ENCODE measurements at regions not wholly inside any gene's neighbourhood (a gene's known extent, or its start where the extent isn't known, plus 50 kb on each side); places are given as distances from the start of the nearest gene placed in this dataset.
"Not testable (repeated sequence)": the region's sequence is repeated elsewhere in the genome, so short reads cannot be mapped to it uniquely, and the experiment has no call there.

- H2AFZ ChIP-seq (ENCODE audit: low read depth); H3K9ac ChIP-seq; H4K20me1 ChIP-seq (ENCODE audit: insufficient read depth); H3K36me3 ChIP-seq (replicated peaks in 1 of 2; ENCODE audit: control insufficient read depth in 1 of 2, insufficient read depth in 2 of 2, low read length in 1 of 2); H3F3A ChIP-seq (replicated peaks; ENCODE audit: insufficient read depth); H3K27me3 ChIP-seq (ENCODE audit: insufficient read depth); H3K9me3 ChIP-seq; POLR2A ChIA-PET; H3K27ac ChIP-seq (ENCODE audit: low read depth in 2 of 2, low read length in 1 of 2); H3K4me1 ChIP-seq (ENCODE audit: control insufficient read depth in 1 of 2, insufficient read depth in 2 of 2, low read depth in 1 of 2, low read length in 1 of 2); H3K4me3 ChIP-seq (ENCODE audit: low read depth in 2 of 2, low read length in 1 of 2); CTCF ChIA-PET; H3K9me2 ChIP-seq; H3K79me2 ChIP-seq (ENCODE audit: insufficient read depth); H3K4me2 ChIP-seq; DNase-seq: not testable (repeated sequence)
- WGBS (ENCODE audit: low lambda C conversion rate): 51% methylated on average over 4 of the region's 4 CpGs
These were observed 893.3 kb upstream of the NXPH2 start for GRCh38 chr2:139673447-139673846.

GRCh38 chr2:139669675-139670074 is 889.5 kb upstream of the NXPH2 start:
- Histone ChIP-seq H3K4me3 (ENCODE audit: low read depth in 2 of 2, low read length in 1 of 2) (no peak overlapping the region), H3F3A (replicated peaks; ENCODE audit: insufficient read depth) (no peaks in the 10 kb centered on the region), H3K36me3 (replicated peaks in 1 of 2; ENCODE audit: control insufficient read depth in 1 of 2, insufficient read depth in 2 of 2, low read length in 1 of 2) (no peaks in the 10 kb centered on the region), H3K9me3 (no peaks in the 10 kb centered on the region), H3K4me2 (no peak overlapping the region), H3K27me3 (ENCODE audit: insufficient read depth) (no peaks in the 10 kb centered on the region), H3K9ac (no peak overlapping the region), H4K20me1 (ENCODE audit: insufficient read depth) (no peaks in the 10 kb centered on the region), H2AFZ (ENCODE audit: low read depth) (no peak overlapping the region), H3K9me2 (no peaks in the 10 kb centered on the region), H3K4me1 (ENCODE audit: control insufficient read depth in 1 of 2, insufficient read depth in 2 of 2, low read depth in 1 of 2, low read length in 1 of 2) (peaks cover 0 to 3% of the 10 kb centered on the region in 2 experiments; a peak in 1 of 4 replicates), H3K27ac (ENCODE audit: low read depth in 2 of 2, low read length in 1 of 2) (no peak overlapping the region), H3K79me2 (ENCODE audit: insufficient read depth) (no peaks in the 10 kb centered on the region)
- TF ChIP-seq FOXJ3 (CRISPR knock-in tag; IDR thresholded peaks at IDR 0.05) (no peak), NRF1 (IDR thresholded peaks at IDR 0.05; ENCODE audit: low read depth, low read length) (no peak), FOSL2 (IDR thresholded peaks at IDR 0.05; ENCODE audit: borderline replicate concordance, low read depth) (no peak), ZBTB33 (IDR thresholded peaks at IDR 0.05; ENCODE audit: borderline replicate concordance, low read depth) (no peak), IRF3 (IDR thresholded peaks at IDR 0.05; ENCODE audit: low read depth, low read length) (no peak), MAX (IDR thresholded peaks at IDR 0.05; ENCODE audit: low read depth) (no peak), TAF1 (IDR thresholded peaks at IDR 0.05; ENCODE audit: borderline replicate concordance, low read depth, low read length) (no peak)
- no peak for DNase-seq
- WGBS (ENCODE audit: low lambda C conversion rate): 23% methylated on average over 2 of the region's 2 CpGs
- CTCF ChIA-PET: interaction anchor here (0.7 to 1.2 kb wide), 2 partner anchors 8 to 625 kb away, joined by 3 read pairs; no protein-coding TSS in a partner anchor
- POLR2A ChIA-PET: no interaction called here

- Histone ChIP-seq H3F3A (replicated peaks; ENCODE audit: insufficient read depth) (no peaks in the 10 kb centered on the region), H3K4me3 (ENCODE audit: low read depth in 2 of 2, low read length in 1 of 2) (no peak overlapping the region), H3K27ac (ENCODE audit: low read depth in 2 of 2, low read length in 1 of 2) (no peak overlapping the region), H3K36me3 (replicated peaks in 1 of 2; ENCODE audit: control insufficient read depth in 1 of 2, insufficient read depth in 2 of 2, low read length in 1 of 2) (no peaks in the 10 kb centered on the region), H3K27me3 (ENCODE audit: insufficient read depth) (no peaks in the 10 kb centered on the region), H3K9ac (no peak overlapping the region), H3K4me1 (ENCODE audit: control insufficient read depth in 1 of 2, insufficient read depth in 2 of 2, low read depth in 1 of 2, low read length in 1 of 2) (no peaks in the 10 kb centered on the region), H2AFZ (ENCODE audit: low read depth) (no peak overlapping the region), H3K79me2 (ENCODE audit: insufficient read depth) (no peaks in the 10 kb centered on the region), H3K9me2 (no peaks in the 10 kb centered on the region), H4K20me1 (ENCODE audit: insufficient read depth) (no peaks in the 10 kb centered on the region), H3K9me3 (no peaks in the 10 kb centered on the region), H3K4me2 (no peak overlapping the region)
- no peak for DNase-seq
- TF ChIP-seq FOXJ3 (CRISPR knock-in tag; IDR thresholded peaks at IDR 0.05): no peak
- no peak for TF ChIP-seq ELF1 (IDR thresholded peaks at IDR 0.05)
- no peak for TF ChIP-seq GABPA (IDR thresholded peaks at IDR 0.05; ENCODE audit: low read depth)
- TF ChIP-seq MXI1 (IDR thresholded peaks at IDR 0.05; ENCODE audit: low read depth, low read length): no peak
- no peak for TF ChIP-seq USF2 (IDR thresholded peaks at IDR 0.05; ENCODE audit: borderline replicate concordance, low read depth, low read length)
- no peak for TF ChIP-seq CTCF (IDR thresholded peaks at IDR 0.05)
- no peak for TF ChIP-seq EP300 (IDR thresholded peaks at IDR 0.05; ENCODE audit: borderline replicate concordance in 1 of 2, low read depth in 1 of 2, low read length in 1 of 2)
- no peak for TF ChIP-seq FOSL2 (IDR thresholded peaks at IDR 0.05; ENCODE audit: borderline replicate concordance, low read depth)
- no peak for TF ChIP-seq ZBTB33 (IDR thresholded peaks at IDR 0.05; ENCODE audit: borderline replicate concordance, low read depth)
- POLR2A ChIA-PET: no interaction called here
- CTCF ChIA-PET: no interaction called here
These were observed 872.2 kb upstream of the NXPH2 start for GRCh38 chr2:139652385-139652784.

Measured in SK-N-SH (cell line).